Breast epithelium (tissue), 3 donors: ENCODE measurements at regions not wholly inside any gene's neighbourhood (a gene's known extent, or its start where the extent isn't known, plus 50 kb on each side); places are given as distances from the start of the nearest gene placed in this dataset.

Source experiments
- POLR2A ChIP-seq: fragments of 450-650 bp; IDR thresholded peaks from one replicate; pipeline ENCODE4 v1.6.1; 2016; ENCODE audit warnings: antibody characterized with exemption, mild to moderate bottlenecking, moderate library complexity
- TF ChIP-seq, protein P1 (sequence below), 3 donors: fragments of 450-650 bp; IDR thresholded peaks; one replicate each; pipeline ENCODE4 v1.5.1; 2016 to 2017; ENCODE audit warnings: antibody characterized with exemption in 3 of 3, mild to moderate bottlenecking in 3 of 3, moderate library complexity in 3 of 3

DNA sequence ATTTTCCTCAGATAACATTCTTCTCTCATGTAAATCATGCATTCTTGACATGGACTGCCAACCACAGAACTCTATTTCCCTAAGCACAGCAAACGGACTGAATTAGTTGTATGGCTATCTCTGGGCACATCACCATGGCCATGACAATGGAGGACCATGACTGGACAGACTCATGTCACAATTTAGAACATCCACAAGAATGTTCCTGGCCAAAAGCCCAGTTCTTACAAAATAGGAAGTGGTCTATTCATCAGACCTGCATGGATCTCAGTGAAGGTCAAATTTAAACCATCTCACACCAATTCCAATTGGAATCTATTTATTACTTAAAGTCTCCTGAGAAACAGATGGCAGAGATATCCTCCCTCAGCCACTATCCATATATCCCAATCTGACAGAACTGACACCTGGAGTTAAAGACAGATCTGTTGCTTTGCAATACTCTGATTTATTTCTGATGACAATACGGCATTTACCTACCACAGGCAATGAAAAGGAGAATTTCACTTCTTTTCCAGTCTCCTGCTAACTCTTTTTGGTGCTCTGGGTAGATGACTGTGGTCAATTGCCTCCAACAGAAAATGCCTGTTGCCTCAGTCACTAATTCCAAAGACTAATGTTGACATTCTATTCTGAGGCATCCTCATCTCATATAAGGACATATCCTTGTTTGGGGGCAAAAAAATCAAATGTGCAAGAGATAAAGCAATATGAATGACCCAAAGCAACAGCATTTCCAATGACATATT is 254.8 kb downstream of the HTR7 start:
- TF ChIP-seq, protein P1, sequence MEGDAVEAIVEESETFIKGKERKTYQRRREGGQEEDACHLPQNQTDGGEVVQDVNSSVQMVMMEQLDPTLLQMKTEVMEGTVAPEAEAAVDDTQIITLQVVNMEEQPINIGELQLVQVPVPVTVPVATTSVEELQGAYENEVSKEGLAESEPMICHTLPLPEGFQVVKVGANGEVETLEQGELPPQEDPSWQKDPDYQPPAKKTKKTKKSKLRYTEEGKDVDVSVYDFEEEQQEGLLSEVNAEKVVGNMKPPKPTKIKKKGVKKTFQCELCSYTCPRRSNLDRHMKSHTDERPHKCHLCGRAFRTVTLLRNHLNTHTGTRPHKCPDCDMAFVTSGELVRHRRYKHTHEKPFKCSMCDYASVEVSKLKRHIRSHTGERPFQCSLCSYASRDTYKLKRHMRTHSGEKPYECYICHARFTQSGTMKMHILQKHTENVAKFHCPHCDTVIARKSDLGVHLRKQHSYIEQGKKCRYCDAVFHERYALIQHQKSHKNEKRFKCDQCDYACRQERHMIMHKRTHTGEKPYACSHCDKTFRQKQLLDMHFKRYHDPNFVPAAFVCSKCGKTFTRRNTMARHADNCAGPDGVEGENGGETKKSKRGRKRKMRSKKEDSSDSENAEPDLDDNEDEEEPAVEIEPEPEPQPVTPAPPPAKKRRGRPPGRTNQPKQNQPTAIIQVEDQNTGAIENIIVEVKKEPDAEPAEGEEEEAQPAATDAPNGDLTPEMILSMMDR (IDR thresholded peaks at IDR 0.05), result no peak
- TF ChIP-seq POLR2A, result no peak
